Esophagus mucosa (tissue), 1 donor: ENCODE measurements at regions not wholly inside any gene's neighbourhood (a gene's known extent, or its start where the extent isn't known, plus 50 kb on each side); places are given as distances from the start of the nearest gene placed in this dataset.
"Not testable (repeated sequence)": the region's sequence is repeated elsewhere in the genome, so short reads cannot be mapped to it uniquely, and the experiment has no call there.

Source experiments
- ATAC-seq: fragments of 200-7000 bp; cut with Tn5 transposase; one replicate; pipeline ENCODE4 v1.9.1; 2020
- donor health status: DM: yes; HTN: yes; CAD: no.

GRCh38 chr3:115204475-115204874 is 57.4 kb upstream of the ZBTB20 start:
- ATAC-seq, result no peak

GRCh38 chr3:115208066-115208750 is 61.1 kb upstream of the ZBTB20 start:
- ATAC-seq, result no peak

GRCh38 chr3:115211810-115212492 is 64.9 kb upstream of the ZBTB20 start:
- ATAC-seq, result no peak

DNA sequence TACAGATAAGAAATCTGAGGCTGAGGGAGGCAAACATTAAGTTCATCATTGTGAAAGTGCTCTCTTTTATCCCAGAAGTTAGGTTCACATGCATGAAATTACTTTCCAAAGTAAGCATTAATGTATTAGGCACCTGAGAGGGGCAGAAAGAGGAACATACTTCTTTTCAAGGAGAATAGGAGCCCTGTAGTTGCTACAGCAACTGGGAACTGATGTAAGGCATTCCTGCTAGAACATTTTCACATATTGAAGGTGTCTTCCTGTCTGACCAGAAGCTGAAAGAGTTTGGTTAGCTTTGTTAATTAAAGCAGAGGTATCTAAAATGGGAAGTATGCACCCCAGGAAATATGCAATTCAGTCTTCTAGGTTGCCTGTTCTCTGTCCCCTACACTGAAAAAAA is 65.5 kb upstream of the ZBTB20 start:
- ATAC-seq, result no peak

GRCh38 chr3:115213052-115213451 is 66.0 kb upstream of the ZBTB20 start:
- ATAC-seq, result not testable (repeated sequence)

GRCh38 chr3:115217292-115217677 is 70.2 kb upstream of the ZBTB20 start:
- no peak for ATAC-seq

GRCh38 chr3:115217678-115218451 is 70.8 kb upstream of the ZBTB20 start:
- ATAC-seq, result peak; percentile 77

- no peak for ATAC-seq
These were observed 71.8 kb upstream of the ZBTB20 start for GRCh38 chr3:115218859-115219258.

DNA sequence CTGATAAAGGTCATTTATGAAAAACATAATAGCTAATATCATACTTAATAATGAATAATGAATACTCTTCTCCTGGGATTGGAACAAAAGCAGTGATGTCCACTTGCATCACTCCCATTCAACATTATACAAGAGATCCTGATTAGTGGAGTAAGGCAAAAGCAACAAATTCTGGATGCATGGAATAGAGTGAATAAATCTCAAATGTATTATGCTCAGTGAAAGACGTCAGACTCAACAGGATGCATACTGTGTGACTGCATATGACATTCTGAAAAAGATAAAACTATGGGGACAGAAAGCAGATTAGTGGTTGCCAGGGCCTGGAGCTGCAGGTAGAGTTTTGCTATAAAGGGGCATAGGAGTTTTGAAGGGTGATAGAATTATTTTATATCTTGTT is 77.6 kb upstream of the ZBTB20 start:
- no peak for ATAC-seq

- no peak for ATAC-seq
These were observed 79.9 kb upstream of the ZBTB20 start for GRCh38 chr3:115226844-115227445.

GRCh38 chr3:115227461-115227860 is 80.4 kb upstream of the ZBTB20 start:
- ATAC-seq, result no peak

DNA sequence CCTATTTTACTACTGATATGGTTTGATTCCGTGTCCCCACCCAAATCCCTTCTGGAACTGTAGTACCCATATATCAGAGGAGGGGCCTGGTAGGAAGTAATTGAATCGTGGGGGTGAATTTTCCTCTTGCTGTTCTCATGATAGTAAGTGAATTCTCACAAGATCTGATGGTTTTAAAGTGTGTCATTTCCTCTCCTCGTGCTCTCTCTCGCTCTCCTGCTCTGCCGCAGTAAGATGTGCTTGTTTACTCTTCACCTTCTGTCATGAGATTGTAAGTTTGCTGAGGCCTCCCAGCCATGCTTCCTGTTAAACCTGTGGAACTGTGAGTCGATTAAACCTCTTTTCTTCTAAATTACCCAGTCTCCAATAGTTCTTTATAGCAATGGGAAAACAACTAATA is 81.2 kb upstream of the ZBTB20 start:
- ATAC-seq, result no peak

GRCh38 chr3:115232167-115232566 is 85.1 kb upstream of the ZBTB20 start:
- ATAC-seq, result peak; percentile 15

GRCh38 chr3:115233021-115233420 is 85.9 kb upstream of the ZBTB20 start:
- no peak for ATAC-seq

DNA sequence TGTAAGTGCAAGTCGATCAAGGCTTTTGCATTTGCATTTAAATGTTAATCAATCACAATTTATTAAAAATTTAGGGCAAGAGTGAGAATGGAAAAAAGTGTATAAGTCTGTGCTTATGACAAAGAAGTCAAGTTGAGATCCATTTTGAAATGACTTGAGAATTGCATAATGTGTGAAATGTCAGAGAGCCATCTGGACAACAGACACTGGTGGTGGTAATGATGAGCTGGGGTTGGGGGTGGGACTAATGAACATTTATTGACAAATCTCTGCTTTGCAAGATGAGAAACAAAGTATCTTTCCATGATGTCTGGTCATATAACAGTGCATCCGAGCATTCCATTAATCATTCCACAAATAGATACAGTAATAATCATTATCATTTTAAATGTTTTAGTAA is 89.4 kb upstream of the ZBTB20 start:
- ATAC-seq, result no peak

- ATAC-seq, result peak; percentile 92
These were observed 92.6 kb upstream of the ZBTB20 start for GRCh38 chr3:115239717-115240116.

GRCh38 chr3:115244350-115244749 is 97.3 kb upstream of the ZBTB20 start:
- ATAC-seq, result no peak

GRCh38 chr3:115245438-115245837 is 98.3 kb upstream of the ZBTB20 start:
- ATAC-seq, result peak; percentile 94

- ATAC-seq, result peak; percentile 25
These were observed 98.8 kb upstream of the ZBTB20 start for GRCh38 chr3:115245899-115246298.

- ATAC-seq, result no peak
These were observed 99.5 kb upstream of the ZBTB20 start for GRCh38 chr3:115246461-115247020.

DNA sequence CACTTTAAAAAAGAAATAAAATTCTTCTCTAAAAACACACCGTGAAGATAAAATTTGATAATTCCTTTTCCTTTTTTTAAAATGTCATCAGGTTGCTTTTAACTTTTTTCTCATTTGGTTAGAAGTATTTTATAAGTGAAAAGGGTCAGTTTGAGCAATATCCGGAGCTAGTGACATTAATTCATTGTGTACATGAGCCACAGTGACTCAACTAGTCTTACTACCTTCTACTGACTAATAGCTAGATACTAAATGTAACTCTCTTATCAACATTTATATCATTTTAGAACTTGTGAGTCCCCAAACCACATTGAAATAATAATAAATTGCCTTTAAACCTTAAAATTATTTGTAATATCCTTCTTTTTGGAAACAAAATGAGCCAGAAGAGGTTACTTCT is 101.2 kb upstream of the ZBTB20 start:
- no peak for ATAC-seq

- no peak for ATAC-seq
These were observed 104.4 kb upstream of the ZBTB20 start for GRCh38 chr3:115251509-115251908.

DNA sequence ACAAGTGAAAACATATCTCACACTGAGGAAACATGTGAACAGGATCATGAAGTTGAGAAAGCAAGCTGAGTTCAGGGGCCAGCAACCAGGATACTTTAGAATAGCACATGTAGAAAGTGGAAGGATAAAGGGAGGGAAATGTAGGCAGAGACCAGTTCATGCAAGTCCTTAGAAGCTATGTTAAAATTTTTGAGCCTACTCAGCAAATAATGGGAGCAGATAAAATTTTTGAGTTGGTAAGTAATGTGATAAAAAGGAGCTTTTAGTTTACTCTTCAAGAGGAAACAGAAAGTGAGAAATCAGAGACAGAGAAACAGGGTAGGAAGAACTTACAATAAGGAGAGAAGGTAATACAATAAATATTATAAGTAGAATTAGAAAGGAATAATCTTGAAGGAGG is 105.6 kb upstream of the ZBTB20 start:
- no peak for ATAC-seq
